ENCODE measurements at regions not wholly inside any gene's neighbourhood (a gene's known extent, or its start where the extent isn't known, plus 50 kb on each side); places are given as distances from the start of the nearest gene placed in this dataset.

GRCh38 chr4:156312261-156312847, 358.7 kb upstream of the CTSO start:
- Histone ChIP-seq H2AFZ (ENCODE audit: low read depth, low read length) (no peak overlapping the region), H3K4me3 (ENCODE audit: low read depth in 1 of 2, low read length in 2 of 2) (no peak overlapping the region), H3K79me2 (ENCODE audit: insufficient read depth, low read length) (no peaks in the 10 kb centered on the region), H3K9ac (ENCODE audit: low read depth, low read length) (no peak overlapping the region), H3K4me1 (ENCODE audit: insufficient read depth, low read length) (no peaks in the 10 kb centered on the region), H3K9me3 (ENCODE audit: insufficient read depth, low read length, severe bottlenecking) (no peaks in the 10 kb centered on the region), H3K36me3 (ENCODE audit: insufficient read depth, low read length) (no peaks in the 10 kb centered on the region), H3K27me3 (ENCODE audit: insufficient read depth, low read length, poor library complexity) (no peaks in the 10 kb centered on the region), H3K27ac (ENCODE audit: low read length) (no peak overlapping the region), H3K4me2 (ENCODE audit: insufficient read depth, low read length) (no peak overlapping the region), H4K20me1 (ENCODE audit: insufficient read depth, low read length) (no peaks in the 10 kb centered on the region)
- no peak for TF ChIP-seq CTCF (IDR thresholded peaks at IDR 0.05; ENCODE audit: borderline replicate concordance, extremely low read depth, low read length, poor library complexity, severe bottlenecking)
- TF ChIP-seq EZH2 (IDR thresholded peaks at IDR 0.05; ENCODE audit: borderline replicate concordance, low read depth, low read length, severe bottlenecking) = no peak
- DNase-seq (no peak), ATAC-seq (ENCODE audit: insufficient read depth, low read depth) (no peak)

GRCh38 chr4:156309031-156309430, 355.4 kb upstream of the CTSO start:
- Histone ChIP-seq H3K4me2 (ENCODE audit: insufficient read depth, low read length) (no peak overlapping the region), H2AFZ (ENCODE audit: low read depth, low read length) (no peak overlapping the region), H3K27me3 (ENCODE audit: insufficient read depth, low read length, poor library complexity) (no peaks in the 10 kb centered on the region), H3K4me3 (ENCODE audit: low read depth in 1 of 2, low read length in 2 of 2) (no peak overlapping the region), H3K79me2 (ENCODE audit: insufficient read depth, low read length) (no peaks in the 10 kb centered on the region), H3K36me3 (ENCODE audit: insufficient read depth, low read length) (no peaks in the 10 kb centered on the region), H3K4me1 (ENCODE audit: insufficient read depth, low read length) (no peaks in the 10 kb centered on the region), H3K9ac (ENCODE audit: low read depth, low read length) (no peak overlapping the region), H4K20me1 (ENCODE audit: insufficient read depth, low read length) (no peaks in the 10 kb centered on the region), H3K27ac (ENCODE audit: low read length) (no peak overlapping the region), H3K9me3 (ENCODE audit: insufficient read depth, low read length, severe bottlenecking) (no peaks in the 10 kb centered on the region)
- TF ChIP-seq CTCF (IDR thresholded peaks at IDR 0.05; ENCODE audit: borderline replicate concordance, extremely low read depth, low read length, poor library complexity, severe bottlenecking) = no peak
- ATAC-seq (ENCODE audit: insufficient read depth, low read depth) (no peak), DNase-seq (no peak)

- DNase-seq (no peak), ATAC-seq (ENCODE audit: insufficient read depth, low read depth) (no peak)
- H3K9me3 ChIP-seq (ENCODE audit: insufficient read depth, low read length, severe bottlenecking) = no peaks in the 10 kb centered on the region
Measured at GRCh38 chr4:156303708-156304107, 350.0 kb upstream of the CTSO start.

More at GRCh38 chr4:156303708-156304107, 350.0 kb upstream of the CTSO start:
- no peaks in the 10 kb centered on the region for H3K27me3 ChIP-seq (ENCODE audit: insufficient read depth, low read length, poor library complexity)
- H3K4me3 ChIP-seq (ENCODE audit: low read depth in 1 of 2, low read length in 2 of 2) = no peak overlapping the region
- H3K27ac ChIP-seq (ENCODE audit: low read length) = no peak overlapping the region
- H3K79me2 ChIP-seq (ENCODE audit: insufficient read depth, low read length) = no peaks in the 10 kb centered on the region
- H3K9ac ChIP-seq (ENCODE audit: low read depth, low read length) = no peak overlapping the region
- H3K4me1 ChIP-seq (ENCODE audit: insufficient read depth, low read length) = no peaks in the 10 kb centered on the region
- H4K20me1 ChIP-seq (ENCODE audit: insufficient read depth, low read length) = no peaks in the 10 kb centered on the region
- H3K36me3 ChIP-seq (ENCODE audit: insufficient read depth, low read length) = no peaks in the 10 kb centered on the region
- TF ChIP-seq EZH2 (IDR thresholded peaks at IDR 0.05; ENCODE audit: borderline replicate concordance, low read depth, low read length, severe bottlenecking) (no peak), CTCF (IDR thresholded peaks at IDR 0.05; ENCODE audit: borderline replicate concordance, extremely low read depth, low read length, poor library complexity, severe bottlenecking) (no peak)
- no peak overlapping the region for H3K4me2 ChIP-seq (ENCODE audit: insufficient read depth, low read length)
- no peak overlapping the region for H2AFZ ChIP-seq (ENCODE audit: low read depth, low read length)
